K562 (cell line): ENCODE measurements at regions not wholly inside any gene's neighbourhood (a gene's known extent, or its start where the extent isn't known, plus 50 kb on each side); places are given as distances from the start of the nearest gene placed in this dataset.

Source experiments
- ATAC-seq: fragments of 200-7000 bp; cut with Tn5 transposase; 3 replicates; pipeline ENCODE4 v1.9.1; 2020; ENCODE audit warnings: moderate library complexity
- BruUV-seq: library from RNA; stranded (reverse); fragments of 400-500 nt; replicated peaks from 2 replicates; lab custom pipeline; 2021; lab: Mats Ljungman, UMichigan
- CTCF ChIA-PET: fragments of 300-600 bp; formaldehyde crosslinking; extraction: SDS; loops from one replicate; lab custom pipeline; 2021; ENCODE audit warnings: low intra/inter-chr PET ratio; lab: Yijun Ruan, JAX
- POLR2A ChIA-PET: fragments of 300-600, 350-650 bp; sonication (Branson Sonifier 250); formaldehyde crosslinking; extraction: SDS; loops from one replicate; lab custom pipeline; 2021; ENCODE audit warnings: antibody characterized with exemption, inconsistent platforms; lab: Yijun Ruan, JAX
- DNase-seq, 4 experiments: peaks; one replicate each; pipeline versions ENCODE4 v3.0.0 to v3.0.0-alpha.2; 2011 to 2018; ENCODE audit warnings: low spot score in 3 of 4, mixed read lengths in 3 of 4; ENCODE audit errors: extremely low read depth in 1 of 4
- FAIRE-seq: peaks from 2 replicates; lab custom pipeline; 2011; peaks lifted over from hg19 to GRCh38; lab: Jason Lieb, UNC
- H2AFZ ChIP-seq: 2 replicates; pipeline ENCODE4 v1.6.0; 2011; ENCODE audit warnings: low read depth, low read length, control low read depth, inconsistent platforms
- H3K27ac ChIP-seq: fragments of 200-600 bp; 3 replicates; pipeline ENCODE4 v1.8.0; 2011; ENCODE audit warnings: low read depth, mild to moderate bottlenecking, control low read depth, inconsistent platforms, low read length, moderate library complexity, mixed read lengths; ENCODE audit errors: extremely low read depth
- H3K27me3 ChIP-seq, 2 experiments: fragments of 300-600 bp in 1 of 2; 2 replicates in 1 of 2; 3 replicates in 1 of 2; pipeline versions ENCODE4 v1.6.0 to v1.8.0; 2011; ENCODE audit warnings: inconsistent platforms in 2 of 2, low read length in 2 of 2, mild to moderate bottlenecking in 1 of 2, mixed read lengths in 1 of 2, moderate library complexity in 1 of 2; ENCODE audit not compliant: control insufficient read depth in 2 of 2, insufficient read depth in 2 of 2
- H3K36me3 ChIP-seq: fragments of 300-600 bp; 3 replicates; pipeline ENCODE4 v1.8.0; 2011; ENCODE audit warnings: mild to moderate bottlenecking, low read length, inconsistent platforms; ENCODE audit not compliant: control insufficient read depth, insufficient read depth
- H3K4me1 ChIP-seq, 2 experiments: fragments of 200-600 bp in 1 of 2; replicated peaks in 1 of 2; 2 replicates in 1 of 2; 3 replicates in 1 of 2; pipeline versions ENCODE4 v1.5.1 to v1.8.0; 2011; ENCODE audit warnings: inconsistent platforms in 2 of 2, low read length in 2 of 2, mild to moderate bottlenecking in 1 of 2, mixed read lengths in 1 of 2, moderate library complexity in 1 of 2; ENCODE audit not compliant: control insufficient read depth in 2 of 2, insufficient read depth in 2 of 2
- H3K4me2 ChIP-seq: 2 replicates; pipeline ENCODE4 v1.6.1; 2011; ENCODE audit warnings: low read length, control low read depth, inconsistent platforms, mixed read lengths; ENCODE audit not compliant: insufficient read depth
- H3K4me3 ChIP-seq: fragments of 200-600 bp; sonication (generic), shearing (Covaris generic); 2 replicates; pipeline ENCODE4 v1.5.1; 2016; ENCODE audit warnings: control low read depth, inconsistent platforms
- H3K79me2 ChIP-seq: fragments of 200-600 bp; 3 replicates; pipeline ENCODE4 v1.8.0; 2011; ENCODE audit warnings: low read length, inconsistent platforms; ENCODE audit not compliant: control insufficient read depth, insufficient read depth
- H3K9ac ChIP-seq, 2 experiments: 2 replicates each; pipeline versions ENCODE4 v1.6.0 to v1.6.1; 2011; ENCODE audit warnings: low read depth in 2 of 2, low read length in 2 of 2, control low read depth in 1 of 2, inconsistent platforms in 1 of 2, mild to moderate bottlenecking in 1 of 2, mixed read lengths in 1 of 2; ENCODE audit not compliant: insufficient read depth in 1 of 2
- H3K9me1 ChIP-seq: one replicate; pipeline ENCODE4 v1.6.0; 2011; ENCODE audit warnings: inconsistent platforms, mild to moderate bottlenecking, low read length, moderate library complexity; ENCODE audit not compliant: control insufficient read depth, insufficient read depth
- H3K9me3 ChIP-seq: replicated peaks from 2 replicates; pipeline ENCODE4 v1.5.1; 2011; ENCODE audit warnings: low read depth, low read length, inconsistent platforms; ENCODE audit not compliant: control insufficient read depth, insufficient read depth
- H4K20me1 ChIP-seq: replicated peaks from 2 replicates; pipeline ENCODE4 v1.6.1; 2011; ENCODE audit warnings: low read length, inconsistent platforms, mixed read lengths; ENCODE audit not compliant: control insufficient read depth, insufficient read depth
- BHLHE40 ChIP-seq: IDR thresholded peaks from 2 replicates; pipeline ENCODE4 v1.6.1; 2011; ENCODE audit warnings: low read length, improper control_type of control experiment
- HLTF ChIP-seq: fragments of 450-650 bp; IDR thresholded peaks from 2 replicates; pipeline ENCODE4 v1.6.1; 2016
- HNRNPUL1 ChIP-seq: fragments of 200-400 bp; formaldehyde crosslinking; IDR thresholded peaks from 2 replicates; pipeline ENCODE4 v1.6.1; 2017; ENCODE audit warnings: low read length
- NFRKB ChIP-seq: fragments of 450-650 bp; IDR thresholded peaks from 2 replicates; pipeline ENCODE4 v1.6.1; 2016; ENCODE audit warnings: low read depth
- NR2C2 ChIP-seq, 2 experiments: fragments of 200-800 bp in 1 of 2; sonication (Bioruptor generic) in 1 of 2; sonication (generic) in 1 of 2; formaldehyde crosslinking in 1 of 2; IDR thresholded peaks; 2 replicates each; pipeline versions ENCODE4 v1.6.1 to v1.8.0; 2016 to 2022; ENCODE audit warnings: mild to moderate bottlenecking in 1 of 2, missing compliant biosample characterization in 1 of 2, missing genetic modification characterization in 1 of 2, missing genetic modification reagents in 1 of 2
- SIX5 ChIP-seq, 2 experiments: IDR thresholded peaks; 2 replicates each; pipeline ENCODE4 v1.6.1; 2011; ENCODE audit warnings: low read length in 2 of 2, borderline replicate concordance in 1 of 2, low read depth in 1 of 2, mild to moderate bottlenecking in 1 of 2, moderate library complexity in 1 of 2; ENCODE audit not compliant: insufficient read depth in 1 of 2
- SMAD2 ChIP-seq: fragments of 150-350 bp; IDR thresholded peaks from 2 replicates; pipeline ENCODE4 v1.6.1; 2014; ENCODE audit warnings: low read depth, mild to moderate bottlenecking, low read length
- SUPT5H ChIP-seq: fragments of 450-650 bp; IDR thresholded peaks from 2 replicates; pipeline ENCODE4 v1.6.1; 2016
- TAF1 ChIP-seq: IDR thresholded peaks from 2 replicates; pipeline ENCODE4 v1.6.1; 2011; ENCODE audit warnings: mild to moderate bottlenecking, low read length, moderate library complexity; ENCODE audit not compliant: insufficient read depth, control insufficient read depth, severe bottlenecking; ENCODE audit errors: extremely low read depth
- ZFPM2 ChIP-seq: fragments of 250-450 bp; sonication (Bioruptor Pico); IDR thresholded peaks from 2 replicates; pipeline ENCODE4 v1.5.1; 2022; ENCODE audit warnings: mild to moderate bottlenecking
- ZKSCAN3 ChIP-seq: fragments of 250-450 bp; sonication (Bioruptor Pico); IDR thresholded peaks from 2 replicates; pipeline ENCODE4 v1.4.0; 2020
- ZNF134 ChIP-seq: fragments of 250-450 bp; sonication (Bioruptor Pico); conservative IDR thresholded peaks from 2 replicates; pipeline ENCODE4 v1.4.0; 2020
- ZNF561 ChIP-seq: fragments of 450-650 bp; formaldehyde crosslinking; conservative IDR thresholded peaks from 2 replicates; pipeline ENCODE4 v1.4.0; 2020; ENCODE audit warnings: mild to moderate bottlenecking, moderate library complexity
- WGBS: fragments of 100-300 bp; shearing (Covaris generic); methylation state at CpG from one replicate; pipeline ENCODE4 v1.1.6; 2016; ENCODE audit warnings: low coverage, mixed read lengths; ENCODE audit not compliant: insufficient coverage; ENCODE audit errors: missing lambda C conversion rate; 5-methylcytosine and 5-hydroxymethylcytosine counted together
- in situ Hi-C: fragments of 300-500 bp; cut with MboI; formaldehyde crosslinking; loops from 4 replicates; pipeline ENCODE4 v1.15.0; 2018; ENCODE audit warnings: inconsistent platforms, mixed read lengths
- intact Hi-C: fragments of 100-400 bp; cut with micrococcal nuclease; formaldehyde crosslinking; loops from 2 replicates; pipeline ENCODE4 v1.14.2; 2022
- TF ChIP-seq, protein P1 (sequence below): fragments of 450-650 bp; IDR thresholded peaks from 2 replicates; pipeline ENCODE4 v1.6.1; 2018; ENCODE audit not compliant: partially characterized antibody
- TF ChIP-seq, protein P2 (sequence below): fragments of 250-450 bp; sonication (Bioruptor Pico); IDR thresholded peaks from 2 replicates; pipeline ENCODE4 v1.8.0; 2022; ENCODE audit warnings: inconsistent platforms, mild to moderate bottlenecking, moderate library complexity, borderline replicate concordance
- TF ChIP-seq, protein P3 (sequence below): sonication (generic); formaldehyde crosslinking; IDR thresholded peaks from 2 replicates; pipeline ENCODE4 v1.5.0; 2020; ENCODE audit warnings: missing genetic modification reagents

DNA sequence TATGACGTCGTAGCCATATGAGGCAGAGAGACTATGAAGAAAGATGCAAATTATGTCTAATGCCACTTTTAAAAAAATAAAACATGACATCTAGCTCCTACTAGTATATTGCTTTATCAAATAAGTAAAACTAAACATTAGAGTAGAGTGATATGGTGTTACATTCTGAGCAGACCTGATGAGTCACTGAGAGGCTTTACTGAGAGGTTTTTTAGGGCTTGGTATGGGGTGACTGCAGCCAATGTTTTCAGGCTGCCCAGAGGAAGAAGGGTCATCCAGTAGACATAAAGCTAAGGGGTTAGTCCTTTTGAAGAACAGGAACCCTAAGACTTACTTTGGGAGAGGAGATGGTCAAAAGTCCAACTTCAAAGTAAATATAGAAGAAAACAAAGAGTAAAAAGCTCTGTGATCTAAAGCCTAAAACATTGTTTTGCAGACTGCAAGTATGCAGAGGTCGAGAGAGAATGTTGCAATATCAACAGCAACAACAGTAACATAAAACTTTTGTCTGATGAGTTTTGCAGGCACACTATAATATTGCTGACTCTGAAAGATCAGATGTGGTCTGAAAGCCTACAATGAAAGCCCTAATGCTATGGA lies 774.7 kb downstream of the TMTC2 start:
- H3K9me1 ChIP-seq = no peaks in the 10 kb centered on the region
- no peaks in the 10 kb centered on the region for H3K9me3 ChIP-seq
- H3K4me1 ChIP-seq = no peaks in the 10 kb centered on the region
- CTCF ChIA-PET = no interaction called here
- no peak overlapping the region for H3K4me3 ChIP-seq
- POLR2A ChIA-PET = no interaction called here
- BruUV-seq = no TSS peak
- H3K79me2 ChIP-seq = no peaks in the 10 kb centered on the region
- intact Hi-C loops = no loop called here
- H2AFZ ChIP-seq = no peak overlapping the region
- WGBS = 8% methylated on average over 3 of the region's 3 CpGs
- no peak overlapping the region for H3K27ac ChIP-seq
- no peaks in the 10 kb centered on the region for H3K36me3 ChIP-seq
- FAIRE-seq (no peak), DNase-seq (no peak), ATAC-seq (no peak)
- H3K27me3 ChIP-seq = no peaks in the 10 kb centered on the region
- H3K4me2 ChIP-seq = no peak overlapping the region
- H4K20me1 ChIP-seq = no peaks in the 10 kb centered on the region
- H3K9ac ChIP-seq = no peak overlapping the region
- in situ Hi-C loops = no loop called here
- TF ChIP-seq HLTF (no peak), SUPT5H (no peak), NR2C2 (CRISPR knock-in tag; IDR thresholded peaks at IDR 0.05) (no peak), NR2C2 (tag; IDR thresholded peaks at IDR 0.05) (no peak), SMAD2 (no peak), HNRNPUL1 (no peak), ZNF561 (no peak), ZNF134 (CRISPR knock-in tag) (no peak), ZKSCAN3 (CRISPR knock-in tag) (no peak), TAF1 (no peak), ZFPM2 (CRISPR knock-in tag) (no peak), SIX5 (IDR thresholded peaks at IDR 0.05; ENCODE audit: borderline replicate concordance in 1 of 2, insufficient read depth in 1 of 2, low read depth in 1 of 2, low read length in 2 of 2) (no peak), NFRKB (no peak), BHLHE40 (no peak)
- TF ChIP-seq, protein P1, sequence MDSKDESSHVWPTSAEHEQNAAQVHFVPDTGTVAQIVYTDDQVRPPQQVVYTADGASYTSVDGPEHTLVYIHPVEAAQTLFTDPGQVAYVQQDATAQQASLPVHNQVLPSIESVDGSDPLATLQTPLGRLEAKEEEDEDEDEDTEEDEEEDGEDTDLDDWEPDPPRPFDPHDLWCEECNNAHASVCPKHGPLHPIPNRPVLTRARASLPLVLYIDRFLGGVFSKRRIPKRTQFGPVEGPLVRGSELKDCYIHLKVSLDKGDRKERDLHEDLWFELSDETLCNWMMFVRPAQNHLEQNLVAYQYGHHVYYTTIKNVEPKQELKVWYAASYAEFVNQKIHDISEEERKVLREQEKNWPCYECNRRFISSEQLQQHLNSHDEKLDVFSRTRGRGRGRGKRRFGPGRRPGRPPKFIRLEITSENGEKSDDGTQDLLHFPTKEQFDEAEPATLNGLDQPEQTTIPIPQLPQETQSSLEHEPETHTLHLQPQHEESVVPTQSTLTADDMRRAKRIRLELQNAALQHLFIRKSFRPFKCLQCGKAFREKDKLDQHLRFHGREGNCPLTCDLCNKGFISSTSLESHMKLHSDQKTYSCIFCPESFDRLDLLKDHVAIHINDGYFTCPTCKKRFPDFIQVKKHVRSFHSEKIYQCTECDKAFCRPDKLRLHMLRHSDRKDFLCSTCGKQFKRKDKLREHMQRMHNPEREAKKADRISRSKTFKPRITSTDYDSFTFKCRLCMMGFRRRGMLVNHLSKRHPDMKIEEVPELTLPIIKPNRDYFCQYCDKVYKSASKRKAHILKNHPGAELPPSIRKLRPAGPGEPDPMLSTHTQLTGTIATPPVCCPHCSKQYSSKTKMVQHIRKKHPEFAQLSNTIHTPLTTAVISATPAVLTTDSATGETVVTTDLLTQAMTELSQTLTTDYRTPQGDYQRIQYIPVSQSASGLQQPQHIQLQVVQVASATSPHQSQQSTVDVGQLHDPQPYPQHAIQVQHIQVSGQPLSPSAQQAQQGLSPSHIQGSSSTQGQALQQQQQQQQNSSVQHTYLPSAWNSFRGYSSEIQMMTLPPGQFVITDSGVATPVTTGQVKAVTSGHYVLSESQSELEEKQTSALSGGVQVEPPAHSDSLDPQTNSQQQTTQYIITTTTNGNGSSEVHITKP = no peak
- TF ChIP-seq, protein P2, sequence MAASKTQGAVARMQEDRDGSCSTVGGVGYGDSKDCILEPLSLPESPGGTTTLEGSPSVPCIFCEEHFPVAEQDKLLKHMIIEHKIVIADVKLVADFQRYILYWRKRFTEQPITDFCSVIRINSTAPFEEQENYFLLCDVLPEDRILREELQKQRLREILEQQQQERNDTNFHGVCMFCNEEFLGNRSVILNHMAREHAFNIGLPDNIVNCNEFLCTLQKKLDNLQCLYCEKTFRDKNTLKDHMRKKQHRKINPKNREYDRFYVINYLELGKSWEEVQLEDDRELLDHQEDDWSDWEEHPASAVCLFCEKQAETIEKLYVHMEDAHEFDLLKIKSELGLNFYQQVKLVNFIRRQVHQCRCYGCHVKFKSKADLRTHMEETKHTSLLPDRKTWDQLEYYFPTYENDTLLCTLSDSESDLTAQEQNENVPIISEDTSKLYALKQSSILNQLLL (CRISPR knock-in tag) = no peak
- TF ChIP-seq, protein P3, sequence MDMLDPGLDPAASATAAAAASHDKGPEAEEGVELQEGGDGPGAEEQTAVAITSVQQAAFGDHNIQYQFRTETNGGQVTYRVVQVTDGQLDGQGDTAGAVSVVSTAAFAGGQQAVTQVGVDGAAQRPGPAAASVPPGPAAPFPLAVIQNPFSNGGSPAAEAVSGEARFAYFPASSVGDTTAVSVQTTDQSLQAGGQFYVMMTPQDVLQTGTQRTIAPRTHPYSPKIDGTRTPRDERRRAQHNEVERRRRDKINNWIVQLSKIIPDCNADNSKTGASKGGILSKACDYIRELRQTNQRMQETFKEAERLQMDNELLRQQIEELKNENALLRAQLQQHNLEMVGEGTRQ (CRISPR knock-in tag) = no peak
